IMR-90 (cell line): ENCODE measurements at regions not wholly inside any gene's neighbourhood (a gene's known extent, or its start where the extent isn't known, plus 50 kb on each side); places are given as distances from the start of the nearest gene placed in this dataset.

Experiments used
- ATAC-seq: fragments of 200-7000 bp; cut with Tn5 transposase; 2 replicates; pipeline ENCODE4 v1.9.1; 2020; ENCODE audit warnings: low read depth, mild to moderate bottlenecking, moderate library complexity
- BruUV-seq: library from RNA; stranded (reverse); fragments of 400-500 nt; replicated peaks from 2 replicates; lab custom pipeline; 2021; lab: Mats Ljungman, UMichigan
- CTCF ChIA-PET: fragments of 300-600 bp; formaldehyde crosslinking; extraction: SDS; loops from one replicate; lab custom pipeline; 2021; ENCODE audit warnings: antibody characterized with exemption; lab: Yijun Ruan, JAX
- POLR2A ChIA-PET: fragments of 300-600 bp; sonication (Branson Sonifier 250); formaldehyde crosslinking; loops from one replicate; lab custom pipeline; 2022; ENCODE audit warnings: antibody characterized with exemption; ENCODE audit not compliant: unreplicated experiment; lab: Charles Lee
- DNase-seq: peaks from one replicate; pipeline ENCODE4 v3.0.0; 2013
- H2AFZ ChIP-seq: replicated peaks from 2 replicates; pipeline ENCODE3; 2013; ENCODE audit warnings: low read length, mild to moderate bottlenecking; ENCODE audit not compliant: poor library complexity
- H2AK5ac ChIP-seq: 2 replicates; pipeline ENCODE4 v1.6.1; 2013; ENCODE audit warnings: low read depth, low read length, inconsistent platforms
- H2AK9ac ChIP-seq: replicated peaks from 2 replicates; pipeline ENCODE3; 2013; ENCODE audit warnings: mild to moderate bottlenecking, low read depth, low read length, moderate library complexity; ENCODE audit not compliant: poor library complexity
- H2BK120ac ChIP-seq: 2 replicates; pipeline ENCODE4 v1.6.1; 2013; ENCODE audit warnings: low read depth, low read length, inconsistent platforms
- H2BK15ac ChIP-seq: 3 replicates; pipeline ENCODE4 v1.6.1; 2013; ENCODE audit warnings: low read depth, low read length, inconsistent platforms
- H2BK20ac ChIP-seq: 2 replicates; pipeline ENCODE4 v1.6.1; 2013; ENCODE audit warnings: low read depth, mild to moderate bottlenecking, inconsistent platforms, low read length, moderate library complexity
- H2BK5ac ChIP-seq: 2 replicates; pipeline ENCODE4 v1.6.1; 2013; ENCODE audit warnings: mild to moderate bottlenecking, low read depth, low read length, inconsistent platforms; ENCODE audit not compliant: poor library complexity, severe bottlenecking
- H3K14ac ChIP-seq: replicated peaks from 2 replicates; pipeline ENCODE4 v1.6.1; 2013; ENCODE audit warnings: low read depth, low read length, inconsistent platforms
- H3K18ac ChIP-seq: 2 replicates; pipeline ENCODE4 v1.6.1; 2013; ENCODE audit warnings: low read depth, low read length, control low read depth
- H3K23ac ChIP-seq: 2 replicates; pipeline ENCODE4 v1.6.1; 2013; ENCODE audit warnings: low read depth, low read length, inconsistent platforms
- H3K27ac ChIP-seq: 2 replicates; pipeline ENCODE4 v1.5.1; 2013; ENCODE audit warnings: mild to moderate bottlenecking, control low read depth, low read length; ENCODE audit not compliant: insufficient read depth
- H3K27me3 ChIP-seq: 2 replicates; pipeline ENCODE4 v1.6.1; 2013; ENCODE audit warnings: low read length; ENCODE audit not compliant: control insufficient read depth, insufficient read depth
- H3K36me3 ChIP-seq: 2 replicates; pipeline ENCODE4 v1.6.1; 2013; ENCODE audit warnings: low read length, mixed read lengths; ENCODE audit not compliant: control insufficient read depth, insufficient read depth
- H3K4ac ChIP-seq: 2 replicates; pipeline ENCODE4 v1.6.1; 2013; ENCODE audit warnings: low read depth, low read length, inconsistent platforms
- H3K4me1 ChIP-seq: 2 replicates; pipeline ENCODE4 v1.6.1; 2013; ENCODE audit warnings: low read length, mixed read lengths; ENCODE audit not compliant: control insufficient read depth, insufficient read depth
- H3K4me2 ChIP-seq: 2 replicates; pipeline ENCODE4 v1.6.1; 2013; ENCODE audit warnings: low read depth, mild to moderate bottlenecking, control low read depth, low read length, moderate library complexity
- H3K4me3 ChIP-seq: 2 replicates; pipeline ENCODE4 v1.5.1; 2013; ENCODE audit warnings: low read depth, mild to moderate bottlenecking, control low read depth, low read length, moderate library complexity; ENCODE audit not compliant: insufficient read depth
- H3K56ac ChIP-seq: 2 replicates; pipeline ENCODE4 v1.6.1; 2013; ENCODE audit warnings: low read length, inconsistent platforms; ENCODE audit not compliant: insufficient read depth; ENCODE audit errors: extremely low read depth
- H3K79me1 ChIP-seq, 2 experiments: 2 replicates each; pipeline ENCODE4 v1.6.1; 2013; ENCODE audit warnings: low read length in 2 of 2, inconsistent platforms in 1 of 2, low read depth in 1 of 2
- H3K9ac ChIP-seq: 2 replicates; pipeline ENCODE4 v1.6.1; 2013; ENCODE audit warnings: low read depth, low read length, control low read depth
- H3K9me1 ChIP-seq: 2 replicates; pipeline ENCODE4 v1.6.1; 2013; ENCODE audit warnings: low read length, inconsistent platforms; ENCODE audit not compliant: insufficient read depth
- H3K9me3 ChIP-seq: 2 replicates; pipeline ENCODE4 v1.6.1; 2013; ENCODE audit warnings: low read length; ENCODE audit not compliant: control insufficient read depth, insufficient read depth
- H4K20me1 ChIP-seq: 2 replicates; pipeline ENCODE4 v1.6.1; 2013; ENCODE audit warnings: low read length, inconsistent platforms; ENCODE audit not compliant: insufficient read depth
- H4K5ac ChIP-seq: 2 replicates; pipeline ENCODE4 v1.6.1; 2013; ENCODE audit warnings: mild to moderate bottlenecking, low read depth, low read length, control low read depth
- H4K8ac ChIP-seq, 2 experiments: 2 replicates each; pipeline ENCODE4 v1.6.1; 2013; ENCODE audit warnings: low read depth in 2 of 2, low read length in 2 of 2, control low read depth in 1 of 2, inconsistent platforms in 1 of 2
- H4K91ac ChIP-seq: 2 replicates; pipeline ENCODE4 v1.6.1; 2013; ENCODE audit warnings: low read depth, low read length, inconsistent platforms; ENCODE audit not compliant: insufficient read depth
- BHLHE40 ChIP-seq: fragments of 150-350 bp; IDR thresholded peaks from 2 replicates; pipeline ENCODE4 v1.6.1; 2016; ENCODE audit warnings: mild to moderate bottlenecking, low read depth, low read length
- CEBPB ChIP-seq: IDR thresholded peaks from 2 replicates; pipeline ENCODE4 v1.6.1; 2012; ENCODE audit warnings: low read depth, low read length, improper control_type of control experiment
- MAFK ChIP-seq: IDR thresholded peaks from 2 replicates; pipeline ENCODE4 v1.6.1; 2012; ENCODE audit warnings: low read depth, low read length, improper control_type of control experiment
- WGBS, 2 experiments: methylation state at CpG; one replicate each; pipeline versions ENCODE4 v1.1.5 to v1.1.7; 2013; ENCODE audit warnings: missing lambda C conversion rate in 2 of 2; ENCODE audit not compliant: insufficient read length in 1 of 2; ENCODE audit errors: extremely low coverage in 2 of 2; 5-methylcytosine and 5-hydroxymethylcytosine counted together
- dilution Hi-C: fragments of 300-500 bp; cut with HindIII; formaldehyde crosslinking; loops from one replicate; pipeline ENCODE4 v1.14.3; 2018; ENCODE audit warnings: low sequenced_read_pairs; ENCODE audit not compliant: unreplicated experiment
- in situ Hi-C: fragments of 300-500 bp; cut with MboI; formaldehyde crosslinking; loops from 3 replicates; pipeline ENCODE4 v1.14.3; 2019; ENCODE audit warnings: low sequenced_read_pairs, inconsistent platforms, mixed read lengths
- intact Hi-C: fragments of 100-400 bp; cut with micrococcal nuclease; formaldehyde crosslinking; loops from 2 replicates; pipeline ENCODE4 v1.10.0; 2022

DNA sequence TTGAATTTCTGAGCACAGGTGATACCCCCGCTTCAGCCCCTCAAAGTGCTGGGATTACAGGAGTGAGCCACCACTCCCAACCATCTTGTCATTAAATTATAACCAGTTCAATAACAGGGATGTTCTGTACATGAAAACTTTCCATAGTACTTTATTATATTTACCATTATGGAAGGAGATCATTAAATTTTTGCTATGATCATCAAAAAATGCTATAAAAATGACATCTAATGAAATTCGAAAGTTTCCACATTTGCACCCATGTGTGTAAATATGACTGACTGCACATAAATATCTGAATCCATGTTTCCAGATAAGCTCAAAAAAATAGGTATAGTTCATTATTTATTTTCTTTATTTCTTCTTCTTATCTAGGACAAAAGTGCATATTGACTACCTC, 182.6 kb downstream of the FBXO8 start:
- Histone ChIP-seq H2BK15ac (no peak overlapping the region), H3K27me3 (no peaks in the 10 kb centered on the region), H2AK9ac (no peak overlapping the region), H2AFZ (no peak overlapping the region), H3K4me1 (no peaks in the 10 kb centered on the region), H3K36me3 (no peaks in the 10 kb centered on the region), H3K27ac (no peak overlapping the region), H3K9ac (no peak overlapping the region), H3K4me2 (no peak overlapping the region), H2BK20ac (no peak overlapping the region), H2BK5ac (no peak overlapping the region), H3K79me1 (no peaks in the 10 kb centered on the region), H4K91ac (no peak overlapping the region), H3K14ac (no peak overlapping the region), H3K4me3 (no peak overlapping the region), H2AK5ac (no peak overlapping the region), H4K5ac (no peak overlapping the region), H3K56ac (no peak overlapping the region), H4K20me1 (no peaks in the 10 kb centered on the region), H3K18ac (no peak overlapping the region), H3K9me3 (no peaks in the 10 kb centered on the region), H3K4ac (no peak overlapping the region), H4K8ac (no peak overlapping the region), H3K23ac (no peak overlapping the region), H3K9me1 (no peaks in the 10 kb centered on the region), H2BK120ac (no peak overlapping the region)
- DNase-seq (no peak), ATAC-seq (no peak)
- TF ChIP-seq BHLHE40 (no peak), MAFK (peak; percentile 74), CEBPB (no peak)
- ChIA-PET POLR2A (no interaction called here), CTCF (no interaction called here)
- intact Hi-C loops (no loop called here), in situ Hi-C loops (no loop called here), dilution Hi-C loops (no loop called here)
- BruUV-seq, result no TSS peak
- no CpG with 5 or more reads among the region's 2 CpGs for WGBS, 2 experiments
